Left lung (tissue), 4 donors: ENCODE measurements at regions not wholly inside any gene's neighbourhood (a gene's known extent, or its start where the extent isn't known, plus 50 kb on each side); places are given as distances from the start of the nearest gene placed in this dataset.

ENCODE experiments used
- ATAC-seq: fragments of 200-7000 bp; cut with Tn5 transposase; one replicate; pipeline ENCODE4 v1.9.1; 2020; ENCODE audit warnings: moderate library complexity
- DNase-seq, 4 donors: peaks; one replicate each; pipeline ENCODE4 v3.0.0-alpha.2; 2013 to 2020
- H3K27ac ChIP-seq, 2 donors: fragments of 200-600 bp; sonication (generic) in 1 of 2; one replicate each; pipeline versions ENCODE4 v1.5.0 to v1.8.0; 2020 to 2021
- H3K27me3 ChIP-seq, 2 donors: fragments of 200-600 bp; sonication (generic) in 1 of 2; one replicate each; pipeline versions ENCODE4 v1.5.0 to v1.8.0; 2020 to 2021
- H3K36me3 ChIP-seq, 2 donors: fragments of 200-600 bp; sonication (generic) in 1 of 2; one replicate each; pipeline versions ENCODE4 v1.5.0 to v1.8.0; 2020 to 2021
- H3K4me1 ChIP-seq, 2 donors: fragments of 200-600 bp; one replicate each; pipeline ENCODE4 v1.8.0; 2021
- H3K4me3 ChIP-seq, 2 donors: fragments of 200-600 bp; sonication (generic) in 1 of 2; one replicate each; pipeline versions ENCODE4 v1.5.0 to v1.8.0; 2020 to 2021; ENCODE audit warnings: mild to moderate bottlenecking in 1 of 2
- H3K9me3 ChIP-seq, 2 donors: fragments of 200-600 bp; sonication (generic) in 1 of 2; one replicate each; pipeline versions ENCODE4 v1.5.0 to v1.8.0; 2020 to 2021
- intact Hi-C, 2 donors: fragments of 100-400 bp; cut with DNase I; formaldehyde crosslinking; loops; one replicate each; pipeline versions ENCODE4 v1.11.2 to v1.14.2; 2022
- TF ChIP-seq, protein P1 (sequence below), 2 donors: fragments of 200-600 bp; sonication (generic) in 1 of 2; IDR thresholded peaks; one replicate each; pipeline versions ENCODE4 v1.5.0 to v1.8.0; 2021; ENCODE audit warnings: antibody characterized with exemption in 2 of 2
- donor health status: DM: no; HTN: yes; CAD: no.
- donor health status: DM: no; HTN: no; CAD: no.

DNA sequence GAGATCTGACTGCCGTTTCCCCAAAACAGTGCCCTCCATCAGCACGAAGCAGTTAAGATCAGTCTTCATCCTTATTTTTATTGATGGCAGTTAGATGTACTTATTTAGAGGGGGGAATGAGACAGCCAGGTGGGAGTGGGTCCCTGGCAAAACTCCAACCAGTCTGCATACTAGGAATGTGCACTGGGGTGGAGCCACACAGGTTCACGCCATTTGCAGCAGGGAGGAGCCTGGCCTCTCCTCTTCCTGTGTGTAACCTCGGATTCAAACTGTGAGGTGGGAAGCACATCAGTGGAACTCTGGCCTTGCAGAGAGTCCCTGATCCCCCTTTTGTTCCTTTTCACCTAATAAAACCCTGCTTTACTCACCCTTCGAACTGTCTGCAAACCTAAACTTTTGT is 987.7 kb upstream of the GRIA3 start:
- H3K9me3 ChIP-seq, result no peaks in the 10 kb centered on the region
- no peaks in the 10 kb centered on the region for H3K36me3 ChIP-seq
- ATAC-seq (no peak), DNase-seq (no peak)
- no peak overlapping the region for H3K27ac ChIP-seq
- intact Hi-C loops, result no loop called here
- H3K4me1 ChIP-seq, result no peaks in the 10 kb centered on the region
- TF ChIP-seq, protein P1, sequence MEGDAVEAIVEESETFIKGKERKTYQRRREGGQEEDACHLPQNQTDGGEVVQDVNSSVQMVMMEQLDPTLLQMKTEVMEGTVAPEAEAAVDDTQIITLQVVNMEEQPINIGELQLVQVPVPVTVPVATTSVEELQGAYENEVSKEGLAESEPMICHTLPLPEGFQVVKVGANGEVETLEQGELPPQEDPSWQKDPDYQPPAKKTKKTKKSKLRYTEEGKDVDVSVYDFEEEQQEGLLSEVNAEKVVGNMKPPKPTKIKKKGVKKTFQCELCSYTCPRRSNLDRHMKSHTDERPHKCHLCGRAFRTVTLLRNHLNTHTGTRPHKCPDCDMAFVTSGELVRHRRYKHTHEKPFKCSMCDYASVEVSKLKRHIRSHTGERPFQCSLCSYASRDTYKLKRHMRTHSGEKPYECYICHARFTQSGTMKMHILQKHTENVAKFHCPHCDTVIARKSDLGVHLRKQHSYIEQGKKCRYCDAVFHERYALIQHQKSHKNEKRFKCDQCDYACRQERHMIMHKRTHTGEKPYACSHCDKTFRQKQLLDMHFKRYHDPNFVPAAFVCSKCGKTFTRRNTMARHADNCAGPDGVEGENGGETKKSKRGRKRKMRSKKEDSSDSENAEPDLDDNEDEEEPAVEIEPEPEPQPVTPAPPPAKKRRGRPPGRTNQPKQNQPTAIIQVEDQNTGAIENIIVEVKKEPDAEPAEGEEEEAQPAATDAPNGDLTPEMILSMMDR (IDR thresholded peaks at IDR 0.05), result no peak
- no peaks in the 10 kb centered on the region for H3K27me3 ChIP-seq
- H3K4me3 ChIP-seq, result no peak overlapping the region

DNA sequence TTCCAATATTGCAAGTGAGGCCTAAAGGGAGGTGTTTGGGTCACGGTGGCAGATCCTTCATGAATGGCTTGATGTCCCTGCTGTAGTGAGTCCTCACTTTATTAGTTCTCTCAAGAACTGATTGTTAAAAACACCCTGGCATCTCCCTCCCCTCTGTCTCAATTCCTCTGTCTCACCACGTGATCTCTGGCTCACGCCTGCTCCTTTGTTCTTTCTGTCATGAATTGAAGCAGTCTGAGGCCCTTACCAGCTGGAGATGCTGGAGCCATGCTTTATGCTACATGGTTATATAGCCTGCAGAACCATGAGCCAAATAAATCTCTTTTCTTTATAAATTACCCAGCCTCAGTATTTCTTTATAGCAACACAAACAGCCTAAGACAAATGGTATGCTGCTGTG is 980.7 kb upstream of the GRIA3 start:
- no peaks in the 10 kb centered on the region for H3K27me3 ChIP-seq
- no peak overlapping the region for H3K27ac ChIP-seq
- TF ChIP-seq, protein P1 (IDR thresholded peaks at IDR 0.05), result no peak
- intact Hi-C loops, result no loop called here
- DNase-seq, result no peak
- no peaks in the 10 kb centered on the region for H3K9me3 ChIP-seq
- no peak overlapping the region for H3K4me3 ChIP-seq
- no peaks in the 10 kb centered on the region for H3K36me3 ChIP-seq
- H3K4me1 ChIP-seq, result no peaks in the 10 kb centered on the region
- no peak for ATAC-seq

DNA sequence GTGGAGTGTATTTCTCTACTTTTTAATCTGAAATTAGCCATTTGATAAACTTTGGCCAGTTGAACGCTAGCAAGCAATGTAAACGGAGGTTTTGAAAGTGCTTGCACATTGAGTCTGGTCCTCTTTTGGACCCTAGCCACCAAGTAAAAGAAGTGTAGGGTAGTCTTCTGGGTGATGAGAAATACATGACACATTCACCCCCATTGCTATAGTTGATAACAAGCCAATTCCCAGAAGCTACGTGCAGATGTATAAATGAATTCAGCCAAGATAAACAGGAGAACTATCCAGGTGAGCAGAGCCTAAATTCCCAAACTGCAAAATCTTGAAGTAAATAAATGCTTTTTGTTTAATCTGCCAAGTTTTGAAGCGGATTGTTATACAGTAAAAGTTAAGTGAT is 965.4 kb upstream of the GRIA3 start:
- Histone ChIP-seq H3K27ac (no peak overlapping the region), H3K27me3 (no peaks in the 10 kb centered on the region), H3K4me1 (no peaks in the 10 kb centered on the region), H3K9me3 (no peaks in the 10 kb centered on the region), H3K36me3 (no peaks in the 10 kb centered on the region), H3K4me3 (no peak overlapping the region)
- TF ChIP-seq, protein P1 (IDR thresholded peaks at IDR 0.05), result no peak
- no peak for ATAC-seq
- DNase-seq, result no peak
- intact Hi-C loops, result no loop called here

DNA sequence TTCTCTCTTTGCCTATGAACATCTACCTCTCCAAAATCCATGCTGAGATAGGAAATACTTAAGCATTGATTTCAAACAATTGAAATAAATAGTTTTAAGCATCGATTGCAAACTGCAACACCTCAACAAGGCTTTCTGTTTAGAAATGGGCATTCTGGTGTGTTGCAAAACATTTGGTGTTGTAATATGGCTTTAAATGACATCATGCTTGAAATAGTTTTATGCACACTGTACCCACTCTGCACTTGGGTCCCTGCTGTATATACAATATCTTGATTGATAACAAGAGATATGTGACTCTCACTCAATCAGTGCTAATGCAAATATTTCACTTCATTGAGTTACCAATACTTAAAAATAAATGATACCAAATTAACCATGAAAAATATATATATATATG is 964.9 kb upstream of the GRIA3 start:
- H3K9me3 ChIP-seq, result no peaks in the 10 kb centered on the region
- no peak overlapping the region for H3K4me3 ChIP-seq
- intact Hi-C loops, result no loop called here
- no peaks in the 10 kb centered on the region for H3K27me3 ChIP-seq
- no peaks in the 10 kb centered on the region for H3K4me1 ChIP-seq
- DNase-seq (no peak), ATAC-seq (no peak)
- TF ChIP-seq, protein P1 (IDR thresholded peaks at IDR 0.05), result no peak
- no peak overlapping the region for H3K27ac ChIP-seq
- no peaks in the 10 kb centered on the region for H3K36me3 ChIP-seq

DNA sequence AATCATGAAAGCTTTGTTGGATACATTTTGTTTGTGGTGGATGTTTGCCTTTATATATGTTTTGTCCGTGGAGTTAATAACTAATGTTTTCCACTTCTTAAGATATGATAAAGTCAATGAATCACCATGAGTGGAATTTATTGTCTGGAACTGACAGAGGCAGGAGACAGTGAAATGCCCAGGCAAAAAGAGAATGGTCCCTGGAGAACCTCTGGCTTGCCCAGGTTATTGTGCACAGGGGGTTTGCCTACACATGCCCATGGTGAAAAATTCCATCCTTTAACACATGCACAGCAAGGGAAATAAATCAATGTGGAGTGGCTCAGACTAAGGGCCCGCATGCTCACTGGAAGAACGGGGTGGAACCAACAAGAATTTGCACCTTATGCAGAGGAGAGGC is 964.3 kb upstream of the GRIA3 start:
- Histone ChIP-seq H3K36me3 (no peaks in the 10 kb centered on the region), H3K9me3 (no peaks in the 10 kb centered on the region), H3K4me3 (no peak overlapping the region), H3K27ac (no peak overlapping the region), H3K27me3 (no peaks in the 10 kb centered on the region), H3K4me1 (no peaks in the 10 kb centered on the region)
- TF ChIP-seq, protein P1 (IDR thresholded peaks at IDR 0.05), result no peak
- ATAC-seq (no peak), DNase-seq (no peak)
- intact Hi-C loops, result no loop called here
